ENCODE measurements at regions not wholly inside any gene's neighbourhood (a gene's known extent, or its start where the extent isn't known, plus 50 kb on each side); places are given as distances from the start of the nearest gene placed in this dataset.

GRCh38 chr13:82739881-82740280, 1142.4 kb downstream of the SLITRK1 start:
- H3K27me3 ChIP-seq: no peaks in the 10 kb centered on the region
- TF ChIP-seq CTCF (IDR thresholded peaks at IDR 0.05) (no peak), POLR2A (IDR thresholded peaks at IDR 0.05) (no peak)
- H3K4me1 ChIP-seq: no peaks in the 10 kb centered on the region
- H3K9me3 ChIP-seq: no peaks in the 10 kb centered on the region
- intact Hi-C loops (cut with DNase I; ENCODE audit: low total_unique reads): no loop called here
- H3K4me3 ChIP-seq: no peak overlapping the region
- H3K36me3 ChIP-seq: no peaks in the 10 kb centered on the region
- DNase-seq: no peak
- no peak overlapping the region for H3K27ac ChIP-seq

GRCh38 chr13:82729401-82729800, 1152.9 kb downstream of the SLITRK1 start:
- Histone ChIP-seq H3K36me3 (no peaks in the 10 kb centered on the region), H3K27me3 (no peaks in the 10 kb centered on the region), H3K4me1 (no peaks in the 10 kb centered on the region), H3K9me3 (no peaks in the 10 kb centered on the region), H3K27ac (no peak overlapping the region), H3K4me3 (no peak overlapping the region)
- no peak for DNase-seq
- no peak for TF ChIP-seq POLR2A (IDR thresholded peaks at IDR 0.05)
- no peak for TF ChIP-seq CTCF (IDR thresholded peaks at IDR 0.05)
- intact Hi-C loops (cut with DNase I; ENCODE audit: low total_unique reads): no loop called here

- Histone ChIP-seq H3K27me3 (no peaks in the 10 kb centered on the region), H3K4me3 (no peak overlapping the region), H3K36me3 (no peaks in the 10 kb centered on the region), H3K4me1 (no peaks in the 10 kb centered on the region), H3K9me3 (no peaks in the 10 kb centered on the region), H3K27ac (no peak overlapping the region)
- intact Hi-C loops (cut with DNase I; ENCODE audit: low total_unique reads): no loop called here
- no peak for DNase-seq
- TF ChIP-seq POLR2A (IDR thresholded peaks at IDR 0.05): no peak
- no peak for TF ChIP-seq CTCF (IDR thresholded peaks at IDR 0.05)
Measured at GRCh38 chr13:82720986-82721385, 1161.3 kb downstream of the SLITRK1 start.

- no peak for DNase-seq
- Histone ChIP-seq H3K36me3 (no peaks in the 10 kb centered on the region), H3K4me1 (no peaks in the 10 kb centered on the region), H3K27ac (no peak overlapping the region), H3K9me3 (no peaks in the 10 kb centered on the region), H3K4me3 (no peak overlapping the region), H3K27me3 (no peaks in the 10 kb centered on the region)
- intact Hi-C loops (cut with DNase I; ENCODE audit: low total_unique reads): no loop called here
- TF ChIP-seq CTCF (IDR thresholded peaks at IDR 0.05): no peak
- TF ChIP-seq POLR2A (IDR thresholded peaks at IDR 0.05): no peak
Measured at GRCh38 chr13:82719987-82720386, 1162.3 kb downstream of the SLITRK1 start.

GRCh38 chr13:82717249-82717648, 1165.0 kb downstream of the SLITRK1 start:
- H3K4me1 ChIP-seq: no peaks in the 10 kb centered on the region
- no peak overlapping the region for H3K27ac ChIP-seq
- H3K27me3 ChIP-seq: no peaks in the 10 kb centered on the region
- H3K36me3 ChIP-seq: no peaks in the 10 kb centered on the region
- no peak overlapping the region for H3K4me3 ChIP-seq
- no peaks in the 10 kb centered on the region for H3K9me3 ChIP-seq
- TF ChIP-seq CTCF (IDR thresholded peaks at IDR 0.05) (no peak), POLR2A (IDR thresholded peaks at IDR 0.05) (no peak)
- intact Hi-C loops (cut with DNase I; ENCODE audit: low total_unique reads): no loop called here
- no peak for DNase-seq
